ENCODE measurements at regions not wholly inside any gene's neighbourhood (a gene's known extent, or its start where the extent isn't known, plus 50 kb on each side); places are given as distances from the start of the nearest gene placed in this dataset.

DNA sequence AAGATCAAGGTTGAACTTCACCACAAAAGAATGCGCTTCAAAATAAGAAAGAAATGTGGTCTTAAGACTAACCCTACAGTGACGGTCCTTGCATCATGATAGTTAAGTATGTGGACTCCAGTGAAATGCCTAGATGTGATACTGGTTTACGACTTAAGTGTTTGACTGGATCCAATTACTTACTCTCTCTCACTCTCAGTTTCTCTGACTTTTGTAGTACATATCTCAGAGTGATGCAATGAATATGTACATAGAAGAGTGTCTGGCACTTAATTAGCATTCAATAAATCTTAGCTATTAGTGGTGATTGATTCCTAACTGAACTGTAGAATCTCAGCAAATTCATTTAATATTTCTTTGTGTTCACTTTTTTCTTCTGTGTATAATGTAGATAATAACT, 411.7 kb upstream of the ITGA1 start:
- no peak overlapping the region for H3K27ac ChIP-seq (ENCODE audit: low read depth, low read length)
- Mint-ChIP-seq H3K4me1 (peaks cover 8% of the 10 kb centered on the region), H3K9me3 (no peaks in the 10 kb centered on the region), H3K36me3 (ENCODE audit: low read depth) (no peaks in the 10 kb centered on the region), H3K27ac (no peak overlapping the region), H3K27me3 (ENCODE audit: insufficient read depth) (peaks cover 44% of the 10 kb centered on the region), H3K4me3 (no peak overlapping the region)
- H3K9ac ChIP-seq (ENCODE audit: extremely low read depth, low read length, poor library complexity, severe bottlenecking): no peak overlapping the region
- 99 to 100% methylated on average over 1 to 3 of the region's 3 CpGs for WGBS, 2 experiments (ENCODE audit: insufficient coverage in 1 of 2, insufficient read length in 1 of 2)
- H3K9me3 ChIP-seq (ENCODE audit: control insufficient read depth, low read length): no peaks in the 10 kb centered on the region
- no peaks in the 10 kb centered on the region for H3K4me1 ChIP-seq (ENCODE audit: control insufficient read depth, insufficient read depth, low read length)
- TF ChIP-seq, protein P1, sequence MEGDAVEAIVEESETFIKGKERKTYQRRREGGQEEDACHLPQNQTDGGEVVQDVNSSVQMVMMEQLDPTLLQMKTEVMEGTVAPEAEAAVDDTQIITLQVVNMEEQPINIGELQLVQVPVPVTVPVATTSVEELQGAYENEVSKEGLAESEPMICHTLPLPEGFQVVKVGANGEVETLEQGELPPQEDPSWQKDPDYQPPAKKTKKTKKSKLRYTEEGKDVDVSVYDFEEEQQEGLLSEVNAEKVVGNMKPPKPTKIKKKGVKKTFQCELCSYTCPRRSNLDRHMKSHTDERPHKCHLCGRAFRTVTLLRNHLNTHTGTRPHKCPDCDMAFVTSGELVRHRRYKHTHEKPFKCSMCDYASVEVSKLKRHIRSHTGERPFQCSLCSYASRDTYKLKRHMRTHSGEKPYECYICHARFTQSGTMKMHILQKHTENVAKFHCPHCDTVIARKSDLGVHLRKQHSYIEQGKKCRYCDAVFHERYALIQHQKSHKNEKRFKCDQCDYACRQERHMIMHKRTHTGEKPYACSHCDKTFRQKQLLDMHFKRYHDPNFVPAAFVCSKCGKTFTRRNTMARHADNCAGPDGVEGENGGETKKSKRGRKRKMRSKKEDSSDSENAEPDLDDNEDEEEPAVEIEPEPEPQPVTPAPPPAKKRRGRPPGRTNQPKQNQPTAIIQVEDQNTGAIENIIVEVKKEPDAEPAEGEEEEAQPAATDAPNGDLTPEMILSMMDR (conservative IDR thresholded peaks at IDR 0.05): no peak
- DNase-seq: no peak
- no peaks in the 10 kb centered on the region for H3K36me3 ChIP-seq (ENCODE audit: control insufficient read depth, insufficient read depth, low read length)
- no peak overlapping the region for H3K4me3 ChIP-seq (ENCODE audit: low read length)
- H3K27me3 ChIP-seq (ENCODE audit: control insufficient read depth, insufficient read depth, low read length, poor library complexity, severe bottlenecking): peaks cover 46% of the 10 kb centered on the region

DNA sequence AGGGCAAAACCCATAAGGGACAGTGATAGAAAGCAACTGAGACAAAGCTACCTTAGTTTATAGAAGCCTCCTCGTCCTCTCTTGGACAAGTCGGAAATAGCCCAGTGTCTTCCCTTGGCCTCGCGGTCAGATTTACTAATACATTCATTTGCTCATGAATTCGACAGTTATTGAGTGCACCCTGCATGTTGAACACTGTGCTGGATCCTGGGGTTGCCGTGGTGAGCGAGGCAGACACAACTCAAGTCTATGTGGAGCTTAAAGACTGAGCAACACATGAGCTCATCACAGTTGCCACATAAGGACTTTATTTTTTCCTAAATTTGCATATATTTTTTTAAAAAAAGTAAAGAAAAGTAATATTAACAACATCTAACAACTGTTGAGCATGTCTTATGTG, 411.1 kb upstream of the ITGA1 start:
- Mint-ChIP-seq H3K9me3 (no peaks in the 10 kb centered on the region), H3K4me3 (no peak overlapping the region), H3K36me3 (ENCODE audit: low read depth) (no peaks in the 10 kb centered on the region), H3K27me3 (ENCODE audit: insufficient read depth) (peaks cover 44% of the 10 kb centered on the region), H3K4me1 (peaks cover 12% of the 10 kb centered on the region), H3K27ac (no peak overlapping the region)
- no peak overlapping the region for H3K27ac ChIP-seq (ENCODE audit: low read depth, low read length)
- WGBS, 2 experiments (ENCODE audit: insufficient coverage in 1 of 2, insufficient read length in 1 of 2): 83 to 90% methylated on average over 7 of the region's 7 CpGs
- no peaks in the 10 kb centered on the region for H3K36me3 ChIP-seq (ENCODE audit: control insufficient read depth, insufficient read depth, low read length)
- no peak overlapping the region for H3K4me3 ChIP-seq (ENCODE audit: low read length)
- H3K27me3 ChIP-seq (ENCODE audit: control insufficient read depth, insufficient read depth, low read length, poor library complexity, severe bottlenecking): peaks cover 47% of the 10 kb centered on the region
- H3K9me3 ChIP-seq (ENCODE audit: control insufficient read depth, low read length): no peaks in the 10 kb centered on the region
- no peak for DNase-seq
- TF ChIP-seq, protein P1 (conservative IDR thresholded peaks at IDR 0.05): no peak
- no peaks in the 10 kb centered on the region for H3K4me1 ChIP-seq (ENCODE audit: control insufficient read depth, insufficient read depth, low read length)
- no peak overlapping the region for H3K9ac ChIP-seq (ENCODE audit: extremely low read depth, low read length, poor library complexity, severe bottlenecking)

DNA sequence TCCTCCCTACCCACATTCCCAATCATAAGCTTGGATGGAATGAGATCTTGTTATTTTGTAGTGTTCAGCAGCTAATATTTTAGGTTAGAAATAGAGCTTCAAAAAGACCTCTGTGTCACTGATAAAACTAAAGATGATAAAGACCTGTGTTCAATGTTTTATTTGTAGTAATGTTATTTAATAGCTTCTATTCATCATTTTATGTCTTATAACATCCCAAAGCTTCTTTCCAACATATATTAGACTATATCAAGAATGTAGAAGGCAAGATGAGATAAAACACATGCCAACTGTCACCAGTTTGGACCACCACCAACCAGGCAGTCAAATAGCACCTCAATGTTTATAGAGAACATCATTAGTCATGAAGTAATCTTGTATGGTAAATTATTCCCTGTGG, 409.5 kb upstream of the ITGA1 start:
- peaks cover 55% of the 10 kb centered on the region for H3K27me3 ChIP-seq (ENCODE audit: control insufficient read depth, insufficient read depth, low read length, poor library complexity, severe bottlenecking)
- H3K36me3 ChIP-seq (ENCODE audit: control insufficient read depth, insufficient read depth, low read length): no peaks in the 10 kb centered on the region
- Mint-ChIP-seq H3K4me1 (peaks cover 12% of the 10 kb centered on the region), H3K27ac (no peak overlapping the region), H3K36me3 (ENCODE audit: low read depth) (no peaks in the 10 kb centered on the region), H3K4me3 (no peak overlapping the region), H3K9me3 (no peaks in the 10 kb centered on the region), H3K27me3 (ENCODE audit: insufficient read depth) (peaks cover 50% of the 10 kb centered on the region)
- no peaks in the 10 kb centered on the region for H3K9me3 ChIP-seq (ENCODE audit: control insufficient read depth, low read length)
- TF ChIP-seq, protein P1 (conservative IDR thresholded peaks at IDR 0.05): no peak
- no peak for DNase-seq
- no peak overlapping the region for H3K4me3 ChIP-seq (ENCODE audit: low read length)
- no peaks in the 10 kb centered on the region for H3K4me1 ChIP-seq (ENCODE audit: control insufficient read depth, insufficient read depth, low read length)
- H3K27ac ChIP-seq (ENCODE audit: low read depth, low read length): no peak overlapping the region
- no peak overlapping the region for H3K9ac ChIP-seq (ENCODE audit: extremely low read depth, low read length, poor library complexity, severe bottlenecking)
